DOHH2 (cell line): ENCODE measurements at regions not wholly inside any gene's neighbourhood (a gene's known extent, or its start where the extent isn't known, plus 50 kb on each side); places are given as distances from the start of the nearest gene placed in this dataset.

Source experiments
- CTCF ChIP-seq: fragments of 200-600 bp; sonication (generic); IDR thresholded peaks from one replicate; pipeline ENCODE4 v1.5.1; 2014; ENCODE audit warnings: antibody characterized with exemption, mild to moderate bottlenecking, low read depth, low read length; ENCODE audit not compliant: poor library complexity, severe bottlenecking
- EZH2phosphoT487 ChIP-seq: fragments of 200-600 bp; sonication (generic); IDR thresholded peaks from 2 replicates; pipeline ENCODE4 v1.6.1; 2017; ENCODE audit warnings: borderline replicate concordance, mild to moderate bottlenecking, antibody characterized with exemption, low read length, moderate library complexity, mixed read lengths

- TF ChIP-seq CTCF (no peak), EZH2phosphoT487 (no peak)
These were observed 977.2 kb downstream of the SLITRK1 start for GRCh38 chr13:82905071-82905470.
